HT-29 (cell line): ENCODE measurements at regions not wholly inside any gene's neighbourhood (a gene's known extent, or its start where the extent isn't known, plus 50 kb on each side); places are given as distances from the start of the nearest gene placed in this dataset.

Experiments used
- DNase-seq: peaks from one replicate; pipeline ENCODE4 v3.0.0-alpha.2; 2015; ENCODE audit warnings: low spot score

GRCh38 chr5:68379275-68380036 is 163.9 kb downstream of the PIK3R1 start:
- DNase-seq, result no peak

GRCh38 chr5:68380078-68380477 is 164.5 kb downstream of the PIK3R1 start:
- DNase-seq, result no peak

- DNase-seq, result no peak
Observed at GRCh38 chr5:68381060-68381459, 165.5 kb downstream of the PIK3R1 start.

- no peak for DNase-seq
Observed at GRCh38 chr5:68381909-68382308, 166.4 kb downstream of the PIK3R1 start.

- no peak for DNase-seq
Observed at GRCh38 chr5:68382640-68383039, 167.1 kb downstream of the PIK3R1 start.

- no peak for DNase-seq
Observed at GRCh38 chr5:68383888-68384310, 168.3 kb downstream of the PIK3R1 start.

GRCh38 chr5:68384936-68385594 is 169.5 kb downstream of the PIK3R1 start:
- DNase-seq, result no peak

GRCh38 chr5:68385936-68386335 is 170.4 kb downstream of the PIK3R1 start:
- no peak for DNase-seq

- no peak for DNase-seq
Observed at GRCh38 chr5:68387074-68387796, 171.7 kb downstream of the PIK3R1 start.

GRCh38 chr5:68389618-68390017 is 174.1 kb downstream of the PIK3R1 start:
- no peak for DNase-seq

- no peak for DNase-seq
Observed at GRCh38 chr5:68392617-68393016, 177.1 kb downstream of the PIK3R1 start.

- DNase-seq, result no peak
Observed at GRCh38 chr5:68395302-68395701, 179.7 kb downstream of the PIK3R1 start.

- DNase-seq, result peak; percentile 82
Observed at GRCh38 chr5:68395926-68396511, 180.5 kb downstream of the PIK3R1 start.

GRCh38 chr5:68396722-68397121 is 181.2 kb downstream of the PIK3R1 start:
- DNase-seq, result peak; percentile 85

- no peak for DNase-seq
Observed at GRCh38 chr5:68398146-68398812, 182.7 kb downstream of the PIK3R1 start.

GRCh38 chr5:68403301-68403700 is 187.7 kb downstream of the PIK3R1 start:
- no peak for DNase-seq

GRCh38 chr5:68404246-68404645 is 188.7 kb downstream of the PIK3R1 start:
- DNase-seq, result no peak

- peak; percentile 41 for DNase-seq
Observed at GRCh38 chr5:68405026-68405684, 189.6 kb downstream of the PIK3R1 start.

GRCh38 chr5:68405784-68406743 is 190.5 kb downstream of the PIK3R1 start:
- DNase-seq, result no peak

- peak; percentile 45 for DNase-seq
Observed at GRCh38 chr5:68406767-68407241, 191.2 kb downstream of the PIK3R1 start.
